IMR-90 (cell line): ENCODE measurements at regions not wholly inside any gene's neighbourhood (a gene's known extent, or its start where the extent isn't known, plus 50 kb on each side); places are given as distances from the start of the nearest gene placed in this dataset.
A peak's percentile ranks its signal among the peaks of the same experiment; 100 is the strongest.
"Not testable (repeated sequence)": the region's sequence is repeated elsewhere in the genome, so short reads cannot be mapped to it uniquely, and the experiment has no call there.

Source experiments
- ATAC-seq: fragments of 200-7000 bp; cut with Tn5 transposase; 2 replicates; pipeline ENCODE4 v1.9.1; 2020; ENCODE audit warnings: low read depth, mild to moderate bottlenecking, moderate library complexity
- BruUV-seq: library from RNA; stranded (reverse); fragments of 400-500 nt; replicated peaks from 2 replicates; lab custom pipeline; 2021; lab: Mats Ljungman, UMichigan
- CTCF ChIA-PET: fragments of 300-600 bp; formaldehyde crosslinking; extraction: SDS; loops from one replicate; lab custom pipeline; 2021; ENCODE audit warnings: antibody characterized with exemption; lab: Yijun Ruan, JAX
- POLR2A ChIA-PET: fragments of 300-600 bp; sonication (Branson Sonifier 250); formaldehyde crosslinking; loops from one replicate; lab custom pipeline; 2022; ENCODE audit warnings: antibody characterized with exemption; ENCODE audit not compliant: unreplicated experiment; lab: Charles Lee
- DNase-seq: peaks from one replicate; pipeline ENCODE4 v3.0.0; 2013
- H2AFZ ChIP-seq: replicated peaks from 2 replicates; pipeline ENCODE3; 2013; ENCODE audit warnings: low read length, mild to moderate bottlenecking; ENCODE audit not compliant: poor library complexity
- H2AK5ac ChIP-seq: 2 replicates; pipeline ENCODE4 v1.6.1; 2013; ENCODE audit warnings: low read depth, low read length, inconsistent platforms
- H2AK9ac ChIP-seq: replicated peaks from 2 replicates; pipeline ENCODE3; 2013; ENCODE audit warnings: mild to moderate bottlenecking, low read depth, low read length, moderate library complexity; ENCODE audit not compliant: poor library complexity
- H2BK120ac ChIP-seq: 2 replicates; pipeline ENCODE4 v1.6.1; 2013; ENCODE audit warnings: low read depth, low read length, inconsistent platforms
- H2BK15ac ChIP-seq: 3 replicates; pipeline ENCODE4 v1.6.1; 2013; ENCODE audit warnings: low read depth, low read length, inconsistent platforms
- H2BK20ac ChIP-seq: 2 replicates; pipeline ENCODE4 v1.6.1; 2013; ENCODE audit warnings: low read depth, mild to moderate bottlenecking, inconsistent platforms, low read length, moderate library complexity
- H2BK5ac ChIP-seq: 2 replicates; pipeline ENCODE4 v1.6.1; 2013; ENCODE audit warnings: mild to moderate bottlenecking, low read depth, low read length, inconsistent platforms; ENCODE audit not compliant: poor library complexity, severe bottlenecking
- H3K14ac ChIP-seq: replicated peaks from 2 replicates; pipeline ENCODE4 v1.6.1; 2013; ENCODE audit warnings: low read depth, low read length, inconsistent platforms
- H3K18ac ChIP-seq: 2 replicates; pipeline ENCODE4 v1.6.1; 2013; ENCODE audit warnings: low read depth, low read length, control low read depth
- H3K23ac ChIP-seq: 2 replicates; pipeline ENCODE4 v1.6.1; 2013; ENCODE audit warnings: low read depth, low read length, inconsistent platforms
- H3K27ac ChIP-seq: 2 replicates; pipeline ENCODE4 v1.5.1; 2013; ENCODE audit warnings: mild to moderate bottlenecking, control low read depth, low read length; ENCODE audit not compliant: insufficient read depth
- H3K27me3 ChIP-seq: 2 replicates; pipeline ENCODE4 v1.6.1; 2013; ENCODE audit warnings: low read length; ENCODE audit not compliant: control insufficient read depth, insufficient read depth
- H3K36me3 ChIP-seq: 2 replicates; pipeline ENCODE4 v1.6.1; 2013; ENCODE audit warnings: low read length, mixed read lengths; ENCODE audit not compliant: control insufficient read depth, insufficient read depth
- H3K4ac ChIP-seq: 2 replicates; pipeline ENCODE4 v1.6.1; 2013; ENCODE audit warnings: low read depth, low read length, inconsistent platforms
- H3K4me1 ChIP-seq: 2 replicates; pipeline ENCODE4 v1.6.1; 2013; ENCODE audit warnings: low read length, mixed read lengths; ENCODE audit not compliant: control insufficient read depth, insufficient read depth
- H3K4me2 ChIP-seq: 2 replicates; pipeline ENCODE4 v1.6.1; 2013; ENCODE audit warnings: low read depth, mild to moderate bottlenecking, control low read depth, low read length, moderate library complexity
- H3K4me3 ChIP-seq: 2 replicates; pipeline ENCODE4 v1.5.1; 2013; ENCODE audit warnings: low read depth, mild to moderate bottlenecking, control low read depth, low read length, moderate library complexity; ENCODE audit not compliant: insufficient read depth
- H3K56ac ChIP-seq: 2 replicates; pipeline ENCODE4 v1.6.1; 2013; ENCODE audit warnings: low read length, inconsistent platforms; ENCODE audit not compliant: insufficient read depth; ENCODE audit errors: extremely low read depth
- H3K79me1 ChIP-seq, 2 experiments: 2 replicates each; pipeline ENCODE4 v1.6.1; 2013; ENCODE audit warnings: low read length in 2 of 2, inconsistent platforms in 1 of 2, low read depth in 1 of 2
- H3K9ac ChIP-seq: 2 replicates; pipeline ENCODE4 v1.6.1; 2013; ENCODE audit warnings: low read depth, low read length, control low read depth
- H3K9me1 ChIP-seq: 2 replicates; pipeline ENCODE4 v1.6.1; 2013; ENCODE audit warnings: low read length, inconsistent platforms; ENCODE audit not compliant: insufficient read depth
- H3K9me3 ChIP-seq: 2 replicates; pipeline ENCODE4 v1.6.1; 2013; ENCODE audit warnings: low read length; ENCODE audit not compliant: control insufficient read depth, insufficient read depth
- H4K20me1 ChIP-seq: 2 replicates; pipeline ENCODE4 v1.6.1; 2013; ENCODE audit warnings: low read length, inconsistent platforms; ENCODE audit not compliant: insufficient read depth
- H4K5ac ChIP-seq: 2 replicates; pipeline ENCODE4 v1.6.1; 2013; ENCODE audit warnings: mild to moderate bottlenecking, low read depth, low read length, control low read depth
- H4K8ac ChIP-seq, 2 experiments: 2 replicates each; pipeline ENCODE4 v1.6.1; 2013; ENCODE audit warnings: low read depth in 2 of 2, low read length in 2 of 2, control low read depth in 1 of 2, inconsistent platforms in 1 of 2
- H4K91ac ChIP-seq: 2 replicates; pipeline ENCODE4 v1.6.1; 2013; ENCODE audit warnings: low read depth, low read length, inconsistent platforms; ENCODE audit not compliant: insufficient read depth
- ELK1 ChIP-seq: fragments of 150-350 bp; IDR thresholded peaks from 2 replicates; pipeline ENCODE4 v1.6.1; 2016; ENCODE audit warnings: low read depth, mild to moderate bottlenecking, low read length, moderate library complexity, borderline replicate concordance
- RAD21 ChIP-seq: IDR thresholded peaks from 2 replicates; pipeline ENCODE4 v1.6.1; 2012; ENCODE audit warnings: low read length, improper control_type of control experiment
- WGBS, 2 experiments: methylation state at CpG; one replicate each; pipeline versions ENCODE4 v1.1.5 to v1.1.7; 2013; ENCODE audit warnings: missing lambda C conversion rate in 2 of 2; ENCODE audit not compliant: insufficient read length in 1 of 2; ENCODE audit errors: extremely low coverage in 2 of 2; 5-methylcytosine and 5-hydroxymethylcytosine counted together
- dilution Hi-C: fragments of 300-500 bp; cut with HindIII; formaldehyde crosslinking; loops from one replicate; pipeline ENCODE4 v1.14.3; 2018; ENCODE audit warnings: low sequenced_read_pairs; ENCODE audit not compliant: unreplicated experiment
- in situ Hi-C: fragments of 300-500 bp; cut with MboI; formaldehyde crosslinking; loops from 3 replicates; pipeline ENCODE4 v1.14.3; 2019; ENCODE audit warnings: low sequenced_read_pairs, inconsistent platforms, mixed read lengths
- intact Hi-C: fragments of 100-400 bp; cut with micrococcal nuclease; formaldehyde crosslinking; loops from 2 replicates; pipeline ENCODE4 v1.10.0; 2022

- Histone ChIP-seq H3K79me1 (no peaks in the 10 kb centered on the region), H2AK9ac (no peak overlapping the region), H4K20me1 (no peaks in the 10 kb centered on the region), H3K56ac (no peak overlapping the region), H2AK5ac (no peak overlapping the region), H3K4me2 (no peak overlapping the region), H2BK20ac (no peak overlapping the region), H3K27me3 (no peaks in the 10 kb centered on the region), H4K5ac (no peak overlapping the region), H3K4me1 (no peaks in the 10 kb centered on the region), H2BK15ac (no peak overlapping the region), H4K91ac (no peak overlapping the region), H3K14ac (no peak overlapping the region), H4K8ac (no peak overlapping the region), H3K9me3 (no peaks in the 10 kb centered on the region), H3K18ac (no peak overlapping the region), H3K36me3 (no peaks in the 10 kb centered on the region), H2AFZ (no peak overlapping the region), H2BK120ac (no peak overlapping the region), H3K9me1 (no peaks in the 10 kb centered on the region), H3K4me3 (no peak overlapping the region), H3K9ac (no peak overlapping the region), H3K4ac (no peak overlapping the region), H3K27ac (no peak overlapping the region), H2BK5ac (no peak overlapping the region), H3K23ac (no peak overlapping the region)
- DNase-seq, result peak; percentile 42
- intact Hi-C loops, result no loop called here
- POLR2A ChIA-PET, result no interaction called here
- CTCF ChIA-PET, result no interaction called here
- no peak for ATAC-seq
- WGBS, 2 experiments, result no CpG with 5 or more reads among the region's 1 CpG
- in situ Hi-C loops, result no loop called here
- TF ChIP-seq ELK1 (no peak), RAD21 (no peak)
- no TSS peak for BruUV-seq
- dilution Hi-C loops, result no loop called here
These were observed 87.8 kb downstream of the GPRASP3 start for GRCh38 chrX:102808336-102808735.

- 50% methylated on average over 2 of the region's 2 CpGs; no CpG with 5 or more reads in 1 of the 2 experiments for WGBS, 2 experiments
- H4K20me1 ChIP-seq, in situ Hi-C loops, H4K91ac ChIP-seq, H3K14ac ChIP-seq, H4K5ac ChIP-seq, POLR2A ChIA-PET, DNase-seq, H3K27ac ChIP-seq, H3K18ac ChIP-seq, H2AFZ ChIP-seq, H3K4ac ChIP-seq, H3K4me1 ChIP-seq, H2AK5ac ChIP-seq, H2BK120ac ChIP-seq, H3K9me3 ChIP-seq, H2BK15ac ChIP-seq, H3K27me3 ChIP-seq, dilution Hi-C loops, H2BK20ac ChIP-seq, ATAC-seq, H3K9me1 ChIP-seq, H3K9ac ChIP-seq, H3K36me3 ChIP-seq, H2AK9ac ChIP-seq, BruUV-seq, H3K56ac ChIP-seq, CTCF ChIA-PET, H3K4me2 ChIP-seq, H4K8ac ChIP-seq, H3K23ac ChIP-seq, H3K79me1 ChIP-seq, H3K4me3 ChIP-seq, H2BK5ac ChIP-seq: not testable (repeated sequence)
- intact Hi-C loops, result loop anchor here (2.0 kb wide), 1 partner anchor 77 kb away; no protein-coding TSS in a partner anchor
These were observed 97.7 kb downstream of the GPRASP3 start for GRCh38 chrX:102818269-102818668.
